ENCODE measurements at regions not wholly inside any gene's neighbourhood (a gene's known extent, or its start where the extent isn't known, plus 50 kb on each side); places are given as distances from the start of the nearest gene placed in this dataset.
"Not testable (repeated sequence)": the region's sequence is repeated elsewhere in the genome, so short reads cannot be mapped to it uniquely, and the experiment has no call there.

GRCh38 chr2:163142618-163143017 lies 304.1 kb upstream of the KCNH7 start:
- no peaks in the 10 kb centered on the region for H3K4me1 Mint-ChIP-seq (ENCODE audit: low read depth)
- H3K4me3 Mint-ChIP-seq, result no peak overlapping the region
- H3K36me3 Mint-ChIP-seq (ENCODE audit: low read depth), result no peaks in the 10 kb centered on the region
- no peak for TF ChIP-seq CTCF (IDR thresholded peaks at IDR 0.05)
- H3K9me3 Mint-ChIP-seq, result peaks cover 16% of the 10 kb centered on the region; the same call in 1 of the 2 replicates
- H3K27ac Mint-ChIP-seq, result no peak overlapping the region
- DNase-seq, result no peak
- H3K27me3 Mint-ChIP-seq (ENCODE audit: insufficient read depth), result no peaks in the 10 kb centered on the region

- Mint-ChIP-seq H3K4me1 (ENCODE audit: low read depth) (no peaks in the 10 kb centered on the region), H3K9me3 (peaks cover 5% of the 10 kb centered on the region; the same call in 1 of the 2 replicates), H3K27ac (no peak overlapping the region), H3K27me3 (ENCODE audit: insufficient read depth) (no peaks in the 10 kb centered on the region), H3K4me3 (no peak overlapping the region), H3K36me3 (ENCODE audit: low read depth) (no peaks in the 10 kb centered on the region)
- no peak for DNase-seq
- no peak for TF ChIP-seq CTCF (IDR thresholded peaks at IDR 0.05)
These were observed 300.4 kb upstream of the KCNH7 start for GRCh38 chr2:163138947-163139346.

- H3K27me3 Mint-ChIP-seq (ENCODE audit: insufficient read depth), result no peaks in the 10 kb centered on the region
- no peaks in the 10 kb centered on the region for H3K4me1 Mint-ChIP-seq (ENCODE audit: low read depth)
- no peak for DNase-seq
- H3K4me3 Mint-ChIP-seq, result no peak overlapping the region
- H3K27ac Mint-ChIP-seq, result no peak overlapping the region
- no peaks in the 10 kb centered on the region for H3K36me3 Mint-ChIP-seq (ENCODE audit: low read depth)
- peaks cover 5% of the 10 kb centered on the region; the same call in 1 of the 2 replicates for H3K9me3 Mint-ChIP-seq
- TF ChIP-seq CTCF (IDR thresholded peaks at IDR 0.05), result no peak
These were observed 296.7 kb upstream of the KCNH7 start for GRCh38 chr2:163135256-163135655.

GRCh38 chr2:163133602-163134001 lies 295.0 kb upstream of the KCNH7 start:
- Mint-ChIP-seq H3K27ac (no peak overlapping the region), H3K4me3 (no peak overlapping the region), H3K27me3 (ENCODE audit: insufficient read depth) (no peaks in the 10 kb centered on the region), H3K9me3 (peaks cover 2% of the 10 kb centered on the region; the same call in 1 of the 2 replicates), H3K4me1 (ENCODE audit: low read depth) (no peaks in the 10 kb centered on the region), H3K36me3 (ENCODE audit: low read depth) (no peaks in the 10 kb centered on the region)
- TF ChIP-seq CTCF (IDR thresholded peaks at IDR 0.05), result no peak
- DNase-seq, result no peak

GRCh38 chr2:163132850-163133249 lies 294.3 kb upstream of the KCNH7 start:
- Mint-ChIP-seq H3K4me3 (no peak overlapping the region), H3K36me3 (ENCODE audit: low read depth) (no peaks in the 10 kb centered on the region), H3K27me3 (ENCODE audit: insufficient read depth) (no peaks in the 10 kb centered on the region), H3K4me1 (ENCODE audit: low read depth) (no peaks in the 10 kb centered on the region), H3K9me3 (no peaks in the 10 kb centered on the region), H3K27ac (no peak overlapping the region)
- peak; percentile 75 for TF ChIP-seq CTCF (IDR thresholded peaks at IDR 0.05)
- DNase-seq, result no peak

GRCh38 chr2:163132207-163132606 lies 293.6 kb upstream of the KCNH7 start:
- H3K27ac Mint-ChIP-seq; H3K36me3 Mint-ChIP-seq (ENCODE audit: low read depth); H3K27me3 Mint-ChIP-seq (ENCODE audit: insufficient read depth); H3K9me3 Mint-ChIP-seq; DNase-seq; H3K4me3 Mint-ChIP-seq; H3K4me1 Mint-ChIP-seq (ENCODE audit: low read depth): not testable (repeated sequence)

All from HFFc6 (cell line).